Activated CD8-positive, alpha-beta memory T cell treated with anti-CD3 and anti-CD28 coated beads, Interleukin-2, amount 50 U/mL, for 24 hours (primary cell): ENCODE measurements at regions not wholly inside any gene's neighbourhood (a gene's known extent, or its start where the extent isn't known, plus 50 kb on each side); places are given as distances from the start of the nearest gene placed in this dataset.

Source experiments
- DNase-seq: peaks from one replicate; pipeline ENCODE4 v3.0.0-alpha.2; 2020; ENCODE audit errors: extremely low read depth

- no peak for DNase-seq
Observed at GRCh38 chr12:66964629-66965028, 285.8 kb upstream of the GRIP1 start.

- DNase-seq: no peak
Observed at GRCh38 chr12:66965621-66966020, 286.7 kb upstream of the GRIP1 start.

GRCh38 chr12:66971816-66972215 is 292.9 kb upstream of the GRIP1 start:
- no peak for DNase-seq

- DNase-seq: no peak
Observed at GRCh38 chr12:66976526-66976925, 292.6 kb upstream of the CAND1 start.

- no peak for DNase-seq
Observed at GRCh38 chr12:66978802-66979201, 290.4 kb upstream of the CAND1 start.

GRCh38 chr12:66979251-66979650 is 289.9 kb upstream of the CAND1 start:
- no peak for DNase-seq

GRCh38 chr12:66984077-66984476 is 285.1 kb upstream of the CAND1 start:
- no peak for DNase-seq

- DNase-seq: no peak
Observed at GRCh38 chr12:66984962-66985361, 284.2 kb upstream of the CAND1 start.

- DNase-seq: no peak
Observed at GRCh38 chr12:66999141-66999540, 270.0 kb upstream of the CAND1 start.

- no peak for DNase-seq
Observed at GRCh38 chr12:67001251-67001650, 267.9 kb upstream of the CAND1 start.

GRCh38 chr12:67002720-67003119 is 266.4 kb upstream of the CAND1 start:
- DNase-seq: no peak

GRCh38 chr12:67006610-67007009 is 262.5 kb upstream of the CAND1 start:
- no peak for DNase-seq

- DNase-seq: no peak
Observed at GRCh38 chr12:67014642-67015041, 254.5 kb upstream of the CAND1 start.

- no peak for DNase-seq
Observed at GRCh38 chr12:67018105-67018504, 251.1 kb upstream of the CAND1 start.

GRCh38 chr12:67019070-67019469 is 250.1 kb upstream of the CAND1 start:
- no peak for DNase-seq

- peak; percentile 18 for DNase-seq
Observed at GRCh38 chr12:67025543-67026114, 243.5 kb upstream of the CAND1 start.

GRCh38 chr12:67026487-67027246 is 242.5 kb upstream of the CAND1 start:
- no peak for DNase-seq

- DNase-seq: no peak
Observed at GRCh38 chr12:67028529-67028928, 240.6 kb upstream of the CAND1 start.

- no peak for DNase-seq
Observed at GRCh38 chr12:67034110-67034879, 234.9 kb upstream of the CAND1 start.

GRCh38 chr12:67035121-67035520 is 234.0 kb upstream of the CAND1 start:
- DNase-seq: no peak

GRCh38 chr12:67038486-67038885 is 230.7 kb upstream of the CAND1 start:
- no peak for DNase-seq

- no peak for DNase-seq
Observed at GRCh38 chr12:67039995-67040860, 228.9 kb upstream of the CAND1 start.
